GM10266 (cell line): ENCODE measurements at regions not wholly inside any gene's neighbourhood (a gene's known extent, or its start where the extent isn't known, plus 50 kb on each side); places are given as distances from the start of the nearest gene placed in this dataset.
A peak's percentile ranks its signal among the peaks of the same experiment; 100 is the strongest.

Experiments
- DNase-seq: peaks from one replicate; pipeline ENCODE4 v3.0.0; 2012; ENCODE audit errors: extremely low spot score
- TF ChIP-seq, protein P1 (sequence below): IDR thresholded peaks from 2 replicates; pipeline ENCODE4 v1.5.1; 2012; ENCODE audit warnings: mild to moderate bottlenecking, low read depth; ENCODE audit not compliant: control insufficient read depth, insufficient read depth; ENCODE audit errors: missing control alignments

DNA sequence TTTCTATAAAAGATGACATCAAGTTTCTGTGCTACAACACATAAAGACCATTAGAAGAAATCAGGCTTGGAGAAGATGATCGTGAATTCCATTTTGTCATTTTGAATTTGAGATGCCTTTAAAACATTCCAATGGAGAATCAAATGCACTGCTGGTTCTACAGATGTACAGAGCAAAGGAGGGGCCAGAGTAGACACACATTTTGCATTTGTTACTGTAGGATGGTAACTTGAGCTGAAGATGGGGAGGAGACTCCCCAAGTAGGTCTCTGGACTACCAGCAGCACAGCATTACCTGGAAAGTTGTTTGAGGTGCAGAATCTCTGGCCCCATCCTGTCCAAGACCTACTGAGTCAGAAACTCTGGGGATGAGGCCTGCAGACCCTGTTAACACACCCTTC lies 121.6 kb upstream of the RALGAPA2 start:
- DNase-seq = no peak
- TF ChIP-seq, protein P1, sequence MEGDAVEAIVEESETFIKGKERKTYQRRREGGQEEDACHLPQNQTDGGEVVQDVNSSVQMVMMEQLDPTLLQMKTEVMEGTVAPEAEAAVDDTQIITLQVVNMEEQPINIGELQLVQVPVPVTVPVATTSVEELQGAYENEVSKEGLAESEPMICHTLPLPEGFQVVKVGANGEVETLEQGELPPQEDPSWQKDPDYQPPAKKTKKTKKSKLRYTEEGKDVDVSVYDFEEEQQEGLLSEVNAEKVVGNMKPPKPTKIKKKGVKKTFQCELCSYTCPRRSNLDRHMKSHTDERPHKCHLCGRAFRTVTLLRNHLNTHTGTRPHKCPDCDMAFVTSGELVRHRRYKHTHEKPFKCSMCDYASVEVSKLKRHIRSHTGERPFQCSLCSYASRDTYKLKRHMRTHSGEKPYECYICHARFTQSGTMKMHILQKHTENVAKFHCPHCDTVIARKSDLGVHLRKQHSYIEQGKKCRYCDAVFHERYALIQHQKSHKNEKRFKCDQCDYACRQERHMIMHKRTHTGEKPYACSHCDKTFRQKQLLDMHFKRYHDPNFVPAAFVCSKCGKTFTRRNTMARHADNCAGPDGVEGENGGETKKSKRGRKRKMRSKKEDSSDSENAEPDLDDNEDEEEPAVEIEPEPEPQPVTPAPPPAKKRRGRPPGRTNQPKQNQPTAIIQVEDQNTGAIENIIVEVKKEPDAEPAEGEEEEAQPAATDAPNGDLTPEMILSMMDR = no peak

DNA sequence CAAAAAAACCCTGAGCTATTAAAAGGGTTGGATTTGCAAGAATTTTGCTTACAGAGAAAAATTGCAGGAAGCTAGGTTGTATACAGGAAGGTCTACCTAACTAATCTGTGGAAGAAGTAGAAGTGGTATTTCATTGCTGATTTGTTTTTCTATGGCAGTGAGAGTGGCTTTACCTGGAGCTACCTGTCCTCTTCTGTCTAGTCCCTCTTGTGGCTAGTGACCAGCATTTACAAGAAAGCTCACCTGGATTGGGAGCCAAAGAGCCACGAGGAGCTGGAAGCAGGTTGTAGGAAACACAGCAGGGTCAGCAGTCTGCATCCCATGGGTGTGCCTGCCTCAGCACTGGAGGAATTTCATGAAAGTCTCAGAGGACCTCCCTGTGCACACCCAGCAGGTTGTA lies 120.3 kb upstream of the RALGAPA2 start:
- DNase-seq = no peak
- TF ChIP-seq, protein P1 = no peak

GRCh38 chr20:20831794-20832193 lies 119.3 kb upstream of the RALGAPA2 start:
- no peak for DNase-seq

DNA sequence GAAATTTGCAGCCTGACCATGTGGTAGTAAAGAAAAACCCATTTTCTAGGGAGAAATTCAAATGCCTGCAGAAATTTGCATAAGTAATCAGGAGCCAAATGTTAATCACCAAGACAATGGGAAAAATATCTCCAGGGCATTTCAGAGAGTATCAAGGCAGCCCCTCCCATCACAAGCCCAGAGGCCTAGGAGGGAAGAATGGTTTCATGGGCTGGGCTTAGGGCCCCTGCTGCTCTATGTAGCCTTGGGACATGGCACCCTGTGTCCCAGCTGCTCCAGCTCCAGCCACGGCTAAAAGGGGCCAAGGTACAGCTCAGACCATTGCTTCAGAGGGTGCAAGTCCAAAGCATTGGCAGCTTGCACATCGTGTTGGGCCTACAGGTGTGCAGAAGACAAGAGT lies 117.2 kb upstream of the RALGAPA2 start:
- DNase-seq = no peak
- TF ChIP-seq, protein P1 = no peak

More at GRCh38 chr20:20831794-20832193, 119.3 kb upstream of the RALGAPA2 start:
- TF ChIP-seq, protein P1 = no peak

DNA sequence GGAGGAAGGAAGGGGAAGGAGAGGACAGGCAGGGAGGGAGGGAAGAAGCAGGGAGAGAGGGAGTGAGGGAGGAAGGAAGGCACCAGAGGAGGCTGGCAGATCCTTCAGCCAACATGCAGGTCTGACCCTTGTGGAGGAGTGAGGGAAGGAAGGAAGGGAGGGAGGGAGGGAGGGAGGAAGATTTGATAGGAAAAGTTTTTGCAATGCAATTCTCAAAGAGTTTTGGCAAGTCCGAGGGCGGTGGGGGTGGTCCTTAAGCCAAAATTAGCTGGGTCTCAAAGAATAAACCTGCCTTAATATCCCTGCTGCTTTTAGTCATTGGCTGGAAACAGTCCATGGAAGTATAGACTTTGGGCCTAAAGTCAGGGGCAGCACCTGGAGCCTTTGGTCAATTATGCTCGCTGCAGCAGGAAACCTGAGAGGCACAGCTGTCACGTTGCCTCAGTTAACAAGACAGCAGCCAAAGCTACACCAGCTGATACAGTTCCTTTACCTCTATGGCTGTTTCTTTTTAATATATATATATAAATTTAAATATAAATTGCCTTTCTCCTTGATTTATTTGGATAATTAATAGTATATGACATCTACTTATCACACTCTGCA lies 115.7 kb upstream of the RALGAPA2 start:
- TF ChIP-seq, protein P1 = no peak
- DNase-seq = no peak

DNA sequence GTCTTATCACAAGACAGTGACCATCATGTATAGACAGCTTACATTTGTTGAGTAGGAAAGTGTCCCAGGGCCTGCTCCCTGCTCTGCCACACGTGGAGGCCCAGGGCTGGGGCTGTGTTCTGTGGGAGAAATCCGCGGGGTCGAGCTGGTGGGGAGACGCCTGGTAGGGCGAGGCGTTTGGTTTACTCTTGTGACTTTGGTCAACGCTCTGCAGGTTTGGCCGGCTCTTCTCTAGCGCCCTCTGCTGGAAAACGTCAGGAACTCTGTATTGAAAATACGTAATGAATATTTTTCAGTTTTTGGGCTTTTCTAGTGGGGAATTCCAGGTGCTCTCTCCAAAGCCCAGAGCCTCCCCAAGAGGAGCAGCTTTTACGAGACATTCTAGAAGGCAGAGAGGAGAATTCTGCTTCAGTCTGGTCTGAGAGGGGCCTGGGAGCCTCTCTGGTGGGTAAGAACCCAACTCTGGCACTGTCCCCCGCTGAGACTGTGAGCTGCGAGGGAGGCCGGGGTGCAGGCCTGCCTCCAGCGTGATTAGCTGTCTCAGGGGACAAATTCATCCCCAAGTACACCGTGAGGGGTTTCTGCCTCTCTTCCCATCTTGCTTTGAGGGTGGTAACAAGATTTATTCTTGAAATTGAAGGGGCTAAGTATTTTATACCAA lies 112.6 kb upstream of the RALGAPA2 start:
- TF ChIP-seq, protein P1 = peak; percentile 84
- peak; percentile 71 for DNase-seq

DNA sequence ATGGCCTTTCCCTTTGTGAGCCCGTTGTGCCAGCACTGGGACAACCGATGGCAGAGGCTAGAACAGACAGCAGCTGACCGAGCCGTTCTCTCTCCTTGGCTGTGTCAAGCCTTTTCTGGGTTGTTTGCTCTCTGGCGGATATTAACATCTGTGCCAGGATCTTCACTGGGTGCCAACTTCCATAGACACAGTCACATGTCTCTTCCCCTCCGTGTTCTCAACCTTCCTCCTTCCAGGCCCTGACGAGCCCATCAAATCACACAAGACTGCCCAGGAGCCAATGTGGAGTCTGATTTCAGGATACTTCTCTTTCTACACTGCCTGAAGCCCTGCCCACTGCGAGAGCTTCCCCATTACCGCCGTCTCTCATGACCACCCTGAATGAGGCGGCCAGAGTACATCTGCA lies 111.0 kb upstream of the RALGAPA2 start:
- TF ChIP-seq, protein P1 = no peak
- no peak for DNase-seq
